ENCODE measurements at regions not wholly inside any gene's neighbourhood (a gene's known extent, or its start where the extent isn't known, plus 50 kb on each side); places are given as distances from the start of the nearest gene placed in this dataset.
"Not testable (repeated sequence)": the region's sequence is repeated elsewhere in the genome, so short reads cannot be mapped to it uniquely, and the experiment has no call there.

DNA sequence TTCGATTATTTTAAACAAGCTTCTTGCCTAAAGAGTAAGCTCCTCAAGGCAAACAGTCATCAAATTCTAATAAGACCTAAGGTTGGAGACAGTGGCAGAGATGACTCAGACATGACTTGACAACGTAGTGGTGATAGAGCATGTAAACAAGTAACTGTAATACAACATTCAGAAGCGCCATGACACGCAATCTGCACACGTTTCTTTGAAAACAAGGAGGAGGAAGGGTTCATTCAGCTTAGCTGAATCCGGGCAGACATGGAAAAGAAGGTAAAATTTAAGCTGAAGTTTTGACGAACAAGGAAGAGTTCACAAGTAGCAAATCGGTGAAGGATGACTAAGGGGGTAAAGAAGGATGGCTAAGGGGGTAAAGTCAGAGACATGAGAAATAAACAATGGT lies 152.4 kb upstream of the ZC3H12C start:
- no peak for DNase-seq

DNA sequence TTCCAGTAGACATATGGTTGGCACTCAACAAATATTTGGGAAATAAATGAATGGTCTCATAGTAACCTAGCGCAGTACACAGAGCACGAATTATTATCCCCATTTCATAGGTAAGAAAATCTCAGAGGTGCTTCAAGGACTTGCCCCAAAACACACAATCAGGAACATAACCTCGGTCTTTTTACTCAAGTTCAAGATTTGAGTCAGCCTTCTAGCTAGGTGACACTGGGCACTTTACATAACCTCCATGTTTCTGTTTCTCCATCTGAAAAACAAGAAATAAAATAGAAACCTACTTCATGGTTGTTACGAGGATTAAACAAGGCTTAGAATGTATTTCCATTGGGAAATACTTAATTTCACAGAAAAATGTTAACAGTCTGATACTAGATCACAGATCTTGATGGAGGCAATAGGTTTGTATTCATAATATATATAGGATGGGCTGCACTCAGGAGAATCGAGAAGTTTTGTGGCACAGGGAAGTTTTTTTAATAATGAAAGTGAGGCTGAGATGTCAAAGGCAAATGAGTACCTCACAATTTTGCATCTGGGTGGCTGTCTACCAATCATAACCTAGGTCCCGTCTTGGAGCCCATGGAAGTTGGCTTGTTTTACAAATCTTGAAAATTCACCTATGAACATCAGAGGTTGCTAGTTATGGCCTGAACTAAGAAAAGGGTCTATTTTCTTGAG lies 147.4 kb upstream of the ZC3H12C start:
- no peak for DNase-seq

DNA sequence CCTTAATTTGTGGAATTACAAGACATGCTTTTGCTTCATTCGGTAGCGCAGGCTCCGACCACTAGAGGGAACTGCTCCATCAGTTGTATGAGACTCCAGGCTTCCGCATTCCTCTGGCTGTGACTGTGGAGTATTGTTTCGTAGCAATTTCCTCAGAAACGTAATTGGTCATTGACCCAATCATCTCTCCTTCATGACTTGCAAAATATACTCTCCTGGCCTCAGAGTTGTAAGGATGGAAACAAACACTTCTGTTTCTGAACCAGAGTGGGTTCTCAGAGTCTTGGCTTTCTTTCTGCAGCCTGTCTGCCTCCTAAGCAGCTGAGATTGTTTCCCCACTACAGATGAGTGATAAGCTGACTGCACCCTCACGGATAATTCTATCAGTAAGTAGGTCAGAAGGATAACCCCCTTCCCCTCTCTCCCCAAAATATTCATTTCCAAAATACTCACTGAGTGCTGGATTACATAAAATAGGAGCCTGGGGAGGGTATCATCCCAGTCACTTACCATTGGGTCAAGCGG lies 146.8 kb upstream of the ZC3H12C start:
- peak; percentile 59 for DNase-seq

DNA sequence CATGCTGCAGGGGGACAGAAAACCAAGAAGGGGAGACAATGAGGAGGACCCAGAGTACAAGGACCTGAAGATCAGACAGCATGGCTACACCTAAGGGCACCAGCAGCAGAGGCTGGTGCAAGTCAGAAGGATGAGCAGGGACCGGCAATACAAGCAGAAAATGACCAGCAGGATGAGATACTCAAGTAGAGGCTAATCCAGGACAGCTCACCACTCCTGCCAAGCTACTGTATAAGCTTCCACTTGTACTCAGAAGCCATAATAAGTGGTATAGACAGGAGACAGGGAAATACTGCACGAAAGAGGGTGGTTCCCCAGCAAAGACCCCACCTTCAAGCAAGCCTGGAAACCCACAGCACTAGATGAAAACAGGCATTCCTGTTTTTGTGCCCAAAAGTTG lies 138.7 kb upstream of the ZC3H12C start:
- no peak for DNase-seq

DNA sequence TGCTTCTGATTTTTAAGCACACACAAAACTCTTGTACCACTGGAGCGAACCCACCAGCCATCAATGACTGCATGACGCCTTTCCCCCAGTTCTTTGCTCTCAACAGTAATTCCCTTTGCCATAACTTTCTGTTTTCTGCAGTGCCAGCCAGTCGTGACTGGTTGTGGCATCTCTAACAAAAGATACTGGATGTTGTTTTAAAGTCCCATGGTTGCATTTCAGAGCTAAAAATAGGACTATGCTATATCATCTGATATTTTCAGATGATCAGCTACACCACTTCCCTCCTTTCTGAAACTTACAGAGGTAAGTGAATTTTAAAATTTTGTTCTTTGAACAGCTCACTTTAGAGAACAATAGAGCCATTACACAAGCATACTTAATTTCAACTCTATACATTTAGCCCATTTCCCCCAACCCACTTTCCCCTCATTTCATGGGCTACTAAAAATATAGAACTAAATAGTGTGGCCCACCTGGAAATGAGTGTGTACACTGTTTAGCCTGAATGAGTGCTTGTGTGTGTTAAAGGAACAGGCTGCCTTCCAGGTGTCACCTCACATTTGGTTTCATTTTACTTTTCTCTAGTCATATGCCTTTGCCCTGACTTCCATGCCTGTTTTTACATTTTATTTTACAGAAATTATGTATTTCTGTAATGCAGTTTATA lies 136.9 kb upstream of the ZC3H12C start:
- DNase-seq = no peak

DNA sequence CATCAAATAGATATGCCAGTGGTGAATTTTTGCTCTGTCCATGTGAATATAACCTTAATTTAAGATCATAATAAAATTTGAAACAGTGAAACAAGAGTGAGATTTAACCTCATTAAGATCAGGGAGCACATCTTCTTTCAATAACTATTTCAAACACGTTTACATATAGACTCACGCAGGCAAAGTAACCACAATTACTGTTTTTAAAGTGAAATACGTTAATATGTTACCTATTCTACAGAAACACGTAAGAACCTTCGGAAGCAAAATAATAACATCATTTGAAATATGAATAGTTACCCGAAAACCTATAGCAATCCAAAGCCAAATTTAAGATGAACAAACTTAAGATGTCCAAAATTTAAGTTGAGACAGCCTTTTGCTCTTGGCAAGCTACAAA lies 136.2 kb upstream of the ZC3H12C start:
- no peak for DNase-seq

DNA sequence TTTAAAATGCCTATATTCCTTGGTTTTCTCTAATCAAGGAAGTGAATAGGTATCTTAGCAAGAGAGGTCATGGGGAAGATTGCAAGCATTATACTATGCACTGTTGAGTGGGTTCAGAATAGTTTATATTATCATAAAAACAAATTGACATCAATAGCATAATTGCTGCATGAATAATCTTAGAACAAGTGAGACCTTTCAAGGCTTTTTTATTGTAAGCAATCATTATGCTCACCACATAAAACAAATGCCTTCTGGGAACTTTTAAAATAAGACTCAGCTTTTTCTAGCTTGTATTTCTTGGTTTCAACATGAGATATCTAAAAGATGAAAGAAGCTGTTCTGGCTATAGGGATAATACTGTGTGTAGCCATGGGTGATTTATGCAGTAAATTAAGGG lies 135.6 kb upstream of the ZC3H12C start:
- no peak for DNase-seq

DNA sequence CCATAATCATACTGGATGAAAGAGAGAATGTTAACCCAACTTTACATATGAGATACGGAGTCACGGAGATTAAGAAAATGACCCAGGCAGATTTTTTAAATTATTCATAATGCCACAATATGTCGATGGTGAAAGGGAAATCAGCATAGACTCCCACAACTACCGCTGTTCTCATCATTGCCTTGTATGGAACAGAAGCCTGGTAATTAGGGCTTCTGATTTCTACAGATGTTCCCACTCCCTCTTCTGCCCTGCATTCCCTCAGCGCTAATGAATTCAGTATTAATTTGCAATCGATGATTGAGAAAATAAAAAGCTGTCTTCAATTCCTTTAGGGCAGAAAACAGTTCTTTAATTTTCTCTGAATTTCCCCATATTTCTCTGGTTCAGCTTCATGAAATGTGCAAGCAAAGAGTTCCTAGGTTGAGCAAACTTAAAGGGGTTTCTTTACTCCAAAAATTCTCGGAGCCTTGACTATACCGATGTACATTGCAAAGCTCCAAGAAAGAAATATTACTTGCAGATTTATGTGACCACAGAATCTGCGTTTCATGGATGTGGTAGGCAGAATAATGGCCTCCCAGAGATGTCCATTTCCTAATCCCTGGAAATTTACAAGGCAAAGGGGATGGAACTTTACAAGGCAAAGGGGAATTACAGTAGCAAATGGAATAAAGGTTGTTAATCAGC lies 134.9 kb upstream of the ZC3H12C start:
- DNase-seq = no peak

DNA sequence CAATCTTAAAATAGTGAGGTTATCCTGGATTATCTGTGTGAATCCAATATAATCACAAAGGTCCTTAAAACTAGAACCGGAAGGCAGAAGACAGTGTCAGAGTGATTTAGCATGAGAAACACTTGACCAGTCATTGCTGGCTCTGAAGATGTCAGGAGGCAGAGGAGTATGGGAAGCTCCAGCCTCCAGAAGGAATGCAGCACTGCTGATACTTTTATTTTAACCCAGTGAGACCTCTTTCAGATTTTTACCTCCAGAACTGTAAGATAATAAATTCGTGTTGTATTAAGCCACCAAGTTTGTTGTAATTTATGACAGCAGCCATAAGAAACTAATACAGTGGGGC lies 134.4 kb upstream of the ZC3H12C start:
- DNase-seq = no peak

DNA sequence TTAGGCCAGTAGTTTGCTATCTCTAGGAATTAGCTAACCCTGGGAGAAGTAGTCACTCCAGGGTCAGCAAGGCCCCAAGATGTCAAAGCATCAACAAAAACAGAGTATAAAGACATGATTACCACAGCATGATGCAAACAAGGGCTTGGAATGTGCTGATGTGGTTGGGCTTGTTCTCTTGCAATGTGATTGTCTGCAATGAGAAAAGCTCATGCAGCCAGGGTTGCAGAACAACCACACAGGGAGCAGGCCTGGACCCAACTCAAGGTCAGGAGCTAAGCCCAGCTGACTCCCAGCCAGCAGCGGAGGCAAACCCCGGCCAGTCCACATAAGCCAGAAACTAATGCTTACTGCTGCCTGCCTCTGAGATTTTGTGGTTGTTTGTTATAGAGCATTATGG lies 132.4 kb upstream of the ZC3H12C start:
- DNase-seq = no peak

DNA sequence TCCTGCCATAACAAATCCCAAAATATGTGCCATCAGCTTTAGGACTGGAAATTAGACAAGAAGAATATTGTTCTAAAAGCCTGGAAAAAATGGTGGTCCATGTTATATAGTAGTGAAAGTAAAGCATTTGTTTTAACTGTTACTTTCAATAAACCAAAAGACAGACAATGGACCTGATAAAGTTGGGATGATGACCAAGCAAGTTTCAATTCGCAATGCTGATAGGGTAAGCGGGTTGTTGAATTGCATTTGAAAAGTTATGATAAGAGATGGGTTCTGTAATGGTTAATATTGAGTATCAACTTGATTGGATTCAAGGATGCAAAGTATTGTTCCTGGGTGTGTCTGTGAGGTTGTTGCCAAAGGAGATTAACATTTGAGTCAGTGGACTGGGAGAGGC lies 131.9 kb upstream of the ZC3H12C start:
- DNase-seq = no peak

DNA sequence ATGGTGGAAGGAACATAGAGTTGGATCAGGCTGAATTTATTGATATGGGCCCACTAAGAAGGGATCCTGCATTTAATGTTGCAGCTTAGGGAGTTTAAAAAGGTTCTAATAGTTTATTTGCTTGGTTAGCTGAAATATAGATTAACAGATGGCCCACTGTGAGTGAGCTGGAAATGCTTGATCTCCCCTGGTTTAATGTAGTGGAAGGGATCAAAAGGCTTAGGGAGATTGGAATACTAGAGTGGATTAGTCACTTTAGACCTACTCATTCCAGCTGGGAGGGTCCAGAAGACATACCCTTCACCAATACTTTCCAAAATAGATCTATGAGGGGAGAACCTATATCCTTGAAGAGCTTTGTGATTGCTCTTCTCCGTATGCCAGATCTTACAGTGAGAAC lies 130.1 kb upstream of the ZC3H12C start:
- DNase-seq = no peak

DNA sequence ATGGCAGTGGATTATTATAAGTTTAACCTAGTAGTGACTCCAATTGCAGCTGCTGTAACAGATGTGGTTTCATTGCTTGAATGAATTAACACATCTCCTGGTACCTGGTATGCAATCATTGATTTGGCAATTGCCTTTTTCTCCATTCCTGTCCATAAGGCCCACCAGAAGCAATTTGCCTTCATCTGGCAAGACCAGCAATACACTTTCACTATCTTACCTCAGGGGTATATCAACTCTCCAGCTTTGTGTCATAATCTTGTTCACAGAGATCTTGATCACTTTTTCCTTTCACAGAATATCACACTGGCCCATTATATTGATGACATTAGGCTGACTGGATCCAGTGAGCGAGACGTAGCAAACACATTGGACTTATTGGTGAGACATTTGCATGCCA lies 128.7 kb upstream of the ZC3H12C start:
- no peak for DNase-seq

DNA sequence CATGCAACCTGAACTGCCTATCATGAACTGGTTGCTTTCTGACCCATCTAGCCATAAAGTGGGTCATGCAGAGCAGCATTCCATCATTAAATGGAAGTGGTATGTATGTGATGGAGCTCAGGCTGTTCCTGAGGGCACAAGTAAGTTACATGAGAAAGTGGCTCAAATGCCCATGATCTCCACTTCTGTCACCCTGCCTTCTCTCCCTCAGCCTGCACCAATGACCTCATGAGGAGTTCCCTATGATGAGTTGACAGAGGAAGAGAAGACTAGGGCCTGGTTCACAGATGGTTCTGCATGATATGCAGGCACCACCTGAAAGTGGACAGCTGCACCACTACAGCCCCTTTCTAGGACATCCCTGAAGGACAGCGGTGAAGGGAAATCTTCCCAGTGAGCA lies 127.7 kb upstream of the ZC3H12C start:
- DNase-seq = not testable (repeated sequence)

DNA sequence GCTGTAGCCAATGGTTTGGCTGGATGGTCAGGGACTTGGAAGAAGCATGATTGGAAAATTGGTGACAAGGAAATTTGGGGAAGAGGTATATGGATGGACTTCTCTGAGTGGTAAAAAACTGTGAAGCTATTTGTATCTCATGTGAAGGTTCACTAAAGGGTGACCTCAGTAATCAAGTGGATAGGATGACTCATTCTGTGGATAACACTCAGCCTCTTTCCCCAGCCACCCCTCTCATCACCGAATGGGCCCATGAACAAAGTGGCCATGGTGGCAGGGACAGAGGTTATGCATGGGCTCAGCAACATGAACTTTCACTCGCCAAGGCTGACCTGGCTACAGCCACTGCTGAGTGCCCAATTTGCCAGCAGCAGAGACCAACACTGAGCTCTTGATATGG lies 127.3 kb upstream of the ZC3H12C start:
- DNase-seq = not testable (repeated sequence)

DNA sequence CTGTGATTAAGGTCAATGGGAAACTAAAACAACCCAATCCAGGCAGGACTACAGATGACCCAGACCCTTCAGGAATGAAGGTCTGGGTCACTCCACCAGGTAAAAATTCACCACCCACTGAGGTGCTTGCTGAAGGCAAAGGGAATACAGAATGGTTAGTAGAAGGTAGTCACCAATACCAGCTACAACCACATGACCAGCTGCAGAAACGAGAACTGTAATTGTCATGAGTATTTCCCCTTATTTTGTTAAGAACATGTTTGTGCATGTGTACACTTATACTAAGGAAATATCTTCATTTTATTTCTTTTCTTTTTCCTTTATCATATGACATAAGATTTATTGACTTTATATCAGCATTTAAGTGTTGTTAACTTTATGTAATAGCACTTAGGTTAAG lies 126.1 kb upstream of the ZC3H12C start:
- DNase-seq = not testable (repeated sequence)

DNA sequence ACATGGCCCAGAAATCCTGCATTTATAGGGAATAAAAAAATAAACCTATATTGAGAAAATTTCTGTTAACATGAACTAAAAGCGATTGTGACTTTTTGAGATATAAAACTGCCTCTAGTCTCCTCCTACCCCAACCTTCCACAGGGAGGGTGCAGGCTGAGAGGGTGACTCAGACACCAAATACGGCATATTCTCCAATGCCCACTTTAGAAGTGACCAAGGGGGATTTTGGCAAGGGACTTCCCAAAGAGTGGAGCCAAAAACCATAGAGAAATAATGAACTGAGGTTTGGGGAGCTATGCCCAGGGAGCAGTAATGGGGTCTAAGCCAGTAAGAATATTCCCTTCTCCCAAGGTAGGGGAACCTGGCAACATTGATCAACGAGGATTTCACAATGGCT lies 124.9 kb upstream of the ZC3H12C start:
- DNase-seq = no peak

DNA sequence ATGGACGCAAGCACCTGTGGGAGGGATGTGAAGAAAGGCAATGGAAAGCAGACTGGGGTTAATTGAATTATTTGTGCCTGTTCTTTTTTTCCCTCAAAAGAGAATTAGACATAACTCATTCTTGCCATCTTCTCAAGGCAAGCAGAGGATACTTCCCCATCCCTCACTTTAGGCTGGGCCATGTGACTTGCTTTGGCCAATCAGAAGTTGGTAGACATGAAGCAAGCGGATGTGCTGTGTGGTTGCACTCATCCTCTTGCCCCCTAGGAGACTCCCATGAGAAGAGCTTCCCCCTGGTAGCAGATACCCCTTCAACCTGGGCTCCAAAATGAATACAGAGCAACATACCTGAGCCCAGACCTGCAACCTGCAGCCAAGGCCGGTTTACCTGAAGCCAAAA lies 124.4 kb upstream of the ZC3H12C start:
- no peak for DNase-seq

DNA sequence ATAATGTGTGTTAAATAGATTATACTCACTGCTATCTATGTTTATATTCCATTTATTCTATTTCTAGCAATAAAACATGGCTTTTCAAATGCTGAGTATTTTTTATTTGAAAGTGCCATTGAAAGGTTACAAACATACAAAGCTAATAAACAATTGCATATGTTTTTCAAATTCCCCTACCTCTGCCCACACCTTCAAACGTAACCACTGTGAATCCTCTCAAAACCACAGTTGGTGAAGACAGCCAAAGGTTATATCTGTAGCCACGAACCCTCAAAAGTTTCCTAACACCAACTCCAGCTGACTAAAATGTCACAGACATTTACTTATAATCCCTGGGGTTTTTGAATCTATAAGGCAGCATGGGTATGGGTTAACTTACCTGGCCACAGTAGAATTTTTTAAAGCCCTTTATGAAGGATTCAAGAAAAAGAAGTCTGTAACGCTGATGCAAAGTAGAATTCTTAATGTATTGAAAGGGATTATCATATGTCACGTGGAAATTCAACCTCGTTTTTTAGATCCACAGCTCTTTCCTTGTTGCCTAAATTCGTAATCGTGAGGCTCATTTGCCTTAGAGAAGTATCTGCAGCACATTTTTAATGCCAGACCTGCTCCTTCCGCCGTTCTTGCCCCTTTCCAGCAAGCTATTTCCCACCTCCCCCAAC lies 122.5 kb upstream of the ZC3H12C start:
- no peak for DNase-seq

DNA sequence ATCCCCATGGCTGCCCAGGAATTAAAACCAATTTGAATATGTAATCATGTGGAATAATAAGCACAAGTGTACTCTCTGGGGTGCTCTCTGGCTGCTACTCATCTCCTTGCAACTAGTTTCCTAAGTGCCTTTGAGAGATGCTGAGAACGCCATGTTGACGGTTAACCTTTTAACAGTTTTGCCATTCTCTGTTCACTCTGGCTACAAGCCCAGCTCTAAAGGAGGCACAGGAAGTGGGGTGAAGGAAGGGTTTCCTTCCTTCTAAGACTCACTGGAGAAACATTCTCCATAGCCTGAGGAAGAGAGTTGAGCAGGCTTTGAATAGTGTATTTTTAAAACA lies 122.0 kb upstream of the ZC3H12C start:
- DNase-seq = no peak

DNA sequence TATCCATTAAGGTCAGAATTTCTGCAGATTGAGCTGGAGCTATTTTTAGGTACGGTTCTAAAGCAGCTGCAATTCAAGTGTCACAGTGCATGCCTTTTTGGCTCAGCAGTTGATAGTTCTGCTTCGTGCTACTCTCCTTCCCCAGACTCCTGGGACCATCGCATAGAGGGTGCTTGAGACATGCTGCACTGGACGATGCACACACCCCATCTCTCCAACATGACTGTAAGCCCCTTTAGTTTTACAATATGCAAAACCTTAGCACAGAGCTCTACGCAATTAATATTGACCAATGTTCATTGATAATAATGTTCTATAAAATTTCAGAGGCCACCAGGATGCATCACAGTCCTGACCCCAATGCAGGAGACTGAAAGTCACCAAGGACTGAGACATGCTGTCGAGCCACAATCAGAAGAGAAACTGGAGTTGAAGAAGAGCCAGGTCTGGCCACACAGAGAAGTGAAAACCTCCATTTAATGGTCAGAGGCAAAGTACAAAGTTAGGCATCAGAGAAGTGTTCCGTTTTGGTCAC lies 120.9 kb upstream of the ZC3H12C start:
- no peak for DNase-seq

DNA sequence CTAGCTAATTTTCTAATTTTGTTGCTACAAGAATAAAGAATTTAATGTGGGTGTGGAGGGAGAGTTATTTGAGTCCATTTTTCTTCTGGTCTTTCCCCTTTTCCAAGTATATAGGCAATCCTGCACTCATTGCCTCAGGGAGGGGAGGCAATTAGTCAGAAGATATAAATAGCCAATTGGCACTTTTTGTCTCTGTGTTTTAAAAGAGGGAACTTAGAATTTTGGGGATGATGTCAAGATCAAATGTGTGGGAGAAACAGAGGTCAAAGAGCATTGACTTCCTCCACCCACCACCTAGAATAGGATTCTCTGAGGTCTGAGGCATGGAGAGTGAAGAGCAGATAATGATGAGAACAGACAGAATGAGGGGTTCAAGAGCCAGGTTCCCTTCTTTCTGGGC lies 120.3 kb upstream of the ZC3H12C start:
- no peak for DNase-seq

DNA sequence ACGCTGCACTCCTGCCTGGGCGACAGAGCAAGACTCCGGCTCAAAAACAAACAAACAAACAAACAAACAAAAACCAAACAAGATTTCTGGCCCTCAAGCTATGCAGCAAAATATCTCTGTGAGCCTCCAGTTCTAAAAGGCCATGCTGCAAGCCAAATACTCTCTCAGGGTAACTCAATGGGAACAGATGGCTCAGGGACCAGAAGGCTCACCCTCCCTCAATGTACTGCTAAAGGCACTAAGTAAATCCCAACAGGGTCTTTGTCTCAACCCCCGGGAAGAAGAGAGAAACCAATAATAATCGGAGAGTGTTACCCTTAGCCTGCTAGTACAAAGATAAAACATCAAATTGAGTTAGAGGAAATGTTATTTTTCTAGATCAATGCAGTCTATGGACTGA lies 119.7 kb upstream of the ZC3H12C start:
- DNase-seq = no peak
